ENCODE measurements at regions not wholly inside any gene's neighbourhood (a gene's known extent, or its start where the extent isn't known, plus 50 kb on each side); places are given as distances from the start of the nearest gene placed in this dataset.

GRCh38 chr14:34056046-34056445 lies 105.2 kb upstream of the EGLN3 start:
- no peak for TF ChIP-seq GATA2 (IDR thresholded peaks at IDR 0.05; ENCODE audit: low read depth, low read length)
- no peak for TF ChIP-seq GATA3 (IDR thresholded peaks at IDR 0.05; ENCODE audit: low read depth, low read length)

Data from SH-SY5Y (cell line).